AG04450 (cell line): ENCODE measurements at regions not wholly inside any gene's neighbourhood (a gene's known extent, or its start where the extent isn't known, plus 50 kb on each side); places are given as distances from the start of the nearest gene placed in this dataset.

Source experiments
- CTCF ChIA-PET: fragments of 300-600, 350-600 bp; formaldehyde crosslinking; extraction: SDS; loops from one replicate; lab custom pipeline; 2022; ENCODE audit warnings: antibody characterized with exemption, inconsistent platforms; lab: Charles Lee
- POLR2A ChIA-PET: fragments of 350-600 bp; formaldehyde crosslinking; extraction: SDS; loops from one replicate; lab custom pipeline; 2021; ENCODE audit warnings: antibody characterized with exemption, inconsistent platforms; lab: Yijun Ruan, JAX
- DNase-seq: peaks from one replicate; pipeline ENCODE4 v3.0.0-alpha.2; 2011; ENCODE audit warnings: low read depth, low spot score
- H3K27ac ChIP-seq: one replicate; pipeline ENCODE4 v1.5.1; 2012; ENCODE audit warnings: low read depth, low read length, control low read depth
- H3K27me3 ChIP-seq: one replicate; pipeline ENCODE4 v1.6.0; 2012; ENCODE audit warnings: low read length; ENCODE audit not compliant: control insufficient read depth, insufficient read depth
- H3K4me3 ChIP-seq: 2 replicates; pipeline ENCODE4 v1.5.1; 2011; ENCODE audit warnings: mild to moderate bottlenecking, low read depth, low read length, control low read depth
- H3K9me3 ChIP-seq: 2 replicates; pipeline ENCODE4 v1.5.1; 2012; ENCODE audit warnings: low read length; ENCODE audit not compliant: control insufficient read depth, insufficient read depth
- TF ChIP-seq, protein P1 (sequence below): IDR thresholded peaks from 2 replicates; pipeline ENCODE4 v1.5.1; 2011; ENCODE audit warnings: low read depth, low read length, control low read depth, inconsistent platforms

DNA sequence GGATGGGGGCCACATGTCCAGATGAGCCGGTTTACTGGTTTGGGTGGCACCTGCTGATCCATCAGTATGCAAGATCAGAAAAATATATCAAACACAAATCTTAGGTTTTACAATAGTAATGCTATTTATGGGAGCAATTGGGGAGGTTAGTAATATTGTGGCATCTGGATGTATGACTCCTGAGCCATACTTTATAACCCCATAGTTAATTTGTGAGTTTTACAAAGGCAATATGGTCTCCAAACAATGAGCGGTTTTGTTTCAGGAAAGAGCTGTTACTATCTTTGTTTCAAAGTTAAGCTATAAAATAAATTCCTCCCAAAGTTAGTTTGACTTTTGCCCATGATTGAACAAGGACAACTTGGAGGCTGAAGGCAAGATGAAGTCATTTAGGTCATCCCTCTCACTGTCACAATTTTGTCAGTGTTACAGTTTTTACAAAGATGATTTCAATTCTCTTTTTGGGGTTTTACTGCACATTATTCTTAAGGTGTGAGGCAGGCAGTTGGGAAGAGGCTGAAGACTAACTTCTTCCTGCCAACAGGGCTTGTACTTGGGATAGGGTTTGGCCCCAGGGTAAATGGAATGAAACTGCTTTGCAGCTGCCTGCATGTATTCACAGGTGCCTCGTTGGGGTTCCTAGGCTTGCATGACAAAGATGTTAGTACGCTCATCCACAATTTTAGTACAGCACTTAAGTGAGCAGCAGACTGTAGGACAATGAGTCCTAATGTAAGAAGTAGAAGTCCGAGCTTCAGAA lies 296.6 kb upstream of the NDN start:
- TF ChIP-seq, protein P1, sequence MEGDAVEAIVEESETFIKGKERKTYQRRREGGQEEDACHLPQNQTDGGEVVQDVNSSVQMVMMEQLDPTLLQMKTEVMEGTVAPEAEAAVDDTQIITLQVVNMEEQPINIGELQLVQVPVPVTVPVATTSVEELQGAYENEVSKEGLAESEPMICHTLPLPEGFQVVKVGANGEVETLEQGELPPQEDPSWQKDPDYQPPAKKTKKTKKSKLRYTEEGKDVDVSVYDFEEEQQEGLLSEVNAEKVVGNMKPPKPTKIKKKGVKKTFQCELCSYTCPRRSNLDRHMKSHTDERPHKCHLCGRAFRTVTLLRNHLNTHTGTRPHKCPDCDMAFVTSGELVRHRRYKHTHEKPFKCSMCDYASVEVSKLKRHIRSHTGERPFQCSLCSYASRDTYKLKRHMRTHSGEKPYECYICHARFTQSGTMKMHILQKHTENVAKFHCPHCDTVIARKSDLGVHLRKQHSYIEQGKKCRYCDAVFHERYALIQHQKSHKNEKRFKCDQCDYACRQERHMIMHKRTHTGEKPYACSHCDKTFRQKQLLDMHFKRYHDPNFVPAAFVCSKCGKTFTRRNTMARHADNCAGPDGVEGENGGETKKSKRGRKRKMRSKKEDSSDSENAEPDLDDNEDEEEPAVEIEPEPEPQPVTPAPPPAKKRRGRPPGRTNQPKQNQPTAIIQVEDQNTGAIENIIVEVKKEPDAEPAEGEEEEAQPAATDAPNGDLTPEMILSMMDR, result no peak
- peaks cover 11% of the 10 kb centered on the region; the same call in 1 of the 2 replicates for H3K9me3 ChIP-seq
- H3K27ac ChIP-seq, result no peak overlapping the region
- no peak for DNase-seq
- POLR2A ChIA-PET, result no interaction called here
- H3K27me3 ChIP-seq, result no peaks in the 10 kb centered on the region
- CTCF ChIA-PET, result no interaction called here
- H3K4me3 ChIP-seq, result no peak overlapping the region

DNA sequence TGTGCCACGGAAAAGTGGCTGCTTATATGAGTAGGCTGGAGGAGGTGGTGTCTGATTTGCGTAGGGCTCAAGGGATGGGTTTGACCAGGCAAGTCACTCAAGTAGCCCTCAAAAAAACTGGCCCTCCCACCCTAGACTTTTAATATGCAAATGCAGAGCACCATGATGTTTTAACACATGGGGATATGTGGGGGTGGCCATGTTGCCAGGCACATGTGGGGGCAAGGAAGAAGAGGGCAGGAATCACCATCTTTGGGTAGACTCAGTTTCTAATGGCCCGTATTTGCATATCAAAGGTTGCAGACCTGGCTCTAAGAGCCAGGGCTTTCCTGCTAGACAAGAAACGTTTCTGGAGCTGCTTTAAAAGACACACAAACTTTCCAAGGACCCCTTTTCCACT lies 307.2 kb upstream of the NDN start:
- no peak overlapping the region for H3K27ac ChIP-seq
- peaks cover 21% of the 10 kb centered on the region; the same call in 1 of the 2 replicates for H3K9me3 ChIP-seq
- H3K4me3 ChIP-seq, result no peak overlapping the region
- H3K27me3 ChIP-seq, result no peaks in the 10 kb centered on the region
- no peak for DNase-seq
- ChIA-PET POLR2A (no interaction called here), CTCF (no interaction called here)
- TF ChIP-seq, protein P1, result no peak

DNA sequence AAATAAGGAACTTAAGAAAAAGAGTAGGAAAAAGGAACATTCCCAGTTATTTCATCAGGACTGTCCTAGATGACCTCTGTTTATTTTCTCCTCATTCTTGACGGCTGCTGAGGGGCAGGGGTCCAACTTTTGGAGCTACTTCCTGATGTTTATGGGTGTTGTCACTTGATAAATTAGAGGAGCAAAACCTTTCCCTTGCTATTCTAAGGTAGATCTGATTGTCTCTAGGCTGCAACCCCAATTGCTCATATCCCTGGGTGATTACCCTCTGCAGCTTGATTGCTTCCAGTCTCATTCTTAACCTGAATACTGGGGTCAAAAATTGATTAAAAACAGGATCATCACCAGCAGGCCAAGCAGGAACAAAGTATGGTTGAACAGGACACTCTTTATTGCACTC lies 311.0 kb upstream of the NDN start:
- CTCF ChIA-PET, result no interaction called here
- TF ChIP-seq, protein P1, result no peak
- Histone ChIP-seq H3K27ac (no peak overlapping the region), H3K9me3 (peaks cover 26% of the 10 kb centered on the region), H3K4me3 (no peak overlapping the region), H3K27me3 (no peaks in the 10 kb centered on the region)
- no peak for DNase-seq
- POLR2A ChIA-PET, result no interaction called here

DNA sequence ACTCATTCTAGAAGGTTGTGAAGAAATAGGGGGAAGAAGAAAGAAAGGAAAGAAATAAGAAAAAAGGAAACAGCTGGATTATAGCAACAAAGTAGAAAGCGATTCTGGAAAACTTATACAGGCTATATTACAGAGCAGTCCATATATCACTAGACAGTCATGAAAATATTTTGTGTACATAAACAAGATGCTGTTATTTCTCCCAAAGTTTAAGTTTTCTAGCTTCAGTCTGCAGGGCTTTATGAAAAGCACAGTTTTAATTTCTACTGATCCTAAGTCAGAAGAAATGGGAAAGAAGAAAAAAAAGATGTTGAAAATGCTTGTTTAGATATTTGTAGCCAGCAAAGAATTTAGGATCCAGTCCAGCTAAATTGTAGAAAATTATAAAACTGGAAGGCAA lies 321.4 kb upstream of the NDN start:
- CTCF ChIA-PET, result no interaction called here
- TF ChIP-seq, protein P1, result no peak
- POLR2A ChIA-PET, result no interaction called here
- Histone ChIP-seq H3K27me3 (no peaks in the 10 kb centered on the region), H3K27ac (no peak overlapping the region), H3K9me3 (peaks cover 3% of the 10 kb centered on the region), H3K4me3 (no peak overlapping the region)
- DNase-seq, result no peak

DNA sequence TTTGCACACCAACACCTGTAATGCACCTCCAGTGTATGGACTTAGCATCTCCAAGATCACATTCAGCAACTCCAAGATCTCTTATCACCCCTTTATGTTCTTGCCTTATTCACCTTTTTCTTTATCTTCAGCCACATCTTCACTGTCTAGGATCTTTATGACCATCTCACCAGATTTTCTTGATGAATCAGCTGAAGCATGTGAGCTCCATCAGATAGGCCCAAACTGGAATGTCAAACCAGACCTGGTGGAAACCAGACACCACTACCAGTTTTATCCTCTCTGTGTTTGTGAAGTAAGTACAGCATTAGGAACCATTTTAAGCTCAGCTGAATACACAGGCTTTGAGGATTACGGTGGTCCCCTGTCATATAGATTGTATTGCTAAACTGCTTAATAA lies 330.4 kb upstream of the NDN start:
- Histone ChIP-seq H3K9me3 (peaks cover 3% of the 10 kb centered on the region; the same call in 1 of the 2 replicates), H3K4me3 (no peak overlapping the region), H3K27ac (no peak overlapping the region), H3K27me3 (no peaks in the 10 kb centered on the region)
- TF ChIP-seq, protein P1, result no peak
- no peak for DNase-seq
- POLR2A ChIA-PET, result no interaction called here
- CTCF ChIA-PET, result no interaction called here
